ENCODE measurements at regions not wholly inside any gene's neighbourhood (a gene's known extent, or its start where the extent isn't known, plus 50 kb on each side); places are given as distances from the start of the nearest gene placed in this dataset.

DNA sequence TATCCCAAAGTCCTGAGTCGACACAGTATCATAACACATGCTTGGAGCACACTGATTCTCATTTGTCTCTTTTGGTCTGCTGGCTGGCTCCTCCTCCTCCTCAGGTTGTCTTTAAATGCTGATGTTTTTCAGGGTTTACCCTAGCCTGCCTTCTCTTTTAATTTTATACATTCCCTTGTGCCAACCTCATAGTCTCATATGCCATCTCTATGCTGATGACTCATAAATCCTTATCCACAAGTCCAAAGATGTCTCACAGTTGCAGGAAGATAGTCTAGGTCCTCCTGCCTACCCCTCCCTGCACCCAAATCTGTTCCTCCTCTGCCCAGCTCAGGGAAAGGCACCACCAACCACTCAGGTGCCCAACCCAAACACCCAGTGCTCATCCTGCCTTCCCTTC, 108.3 kb downstream of the SIPA1L2 start:
- no peaks in the 10 kb centered on the region for H3K79me2 ChIP-seq (ENCODE audit: insufficient read depth)
- 0 out of 2 replicates have a peak, but pooled peaks cover 3% of the 10 kb centered on the region for H4K20me1 ChIP-seq (ENCODE audit: insufficient read depth)
- no peak overlapping the region for H3K27ac ChIP-seq (ENCODE audit: low read depth in 2 of 2, low read length in 1 of 2)
- no peak for DNase-seq
- no peak overlapping the region for H3K4me3 ChIP-seq (ENCODE audit: low read depth in 2 of 2, low read length in 1 of 2)
- no peak overlapping the region for H3K4me2 ChIP-seq
- H3K9me2 ChIP-seq = no peaks in the 10 kb centered on the region
- H3K27me3 ChIP-seq (ENCODE audit: insufficient read depth) = no peaks in the 10 kb centered on the region
- H2AFZ ChIP-seq (ENCODE audit: low read depth) = no peak overlapping the region
- H3K4me1 ChIP-seq (ENCODE audit: control insufficient read depth in 1 of 2, insufficient read depth in 2 of 2, low read depth in 1 of 2, low read length in 1 of 2) = peaks cover 0 to 3% of the 10 kb centered on the region in 2 experiments; a peak in 2 of 4 replicates
- H3K9ac ChIP-seq = no peak overlapping the region
- CTCF ChIA-PET = no interaction called here
- H3K36me3 ChIP-seq (replicated peaks in 1 of 2; ENCODE audit: control insufficient read depth in 1 of 2, insufficient read depth in 2 of 2, low read length in 1 of 2) = no peaks in the 10 kb centered on the region
- H3F3A ChIP-seq (replicated peaks; ENCODE audit: insufficient read depth) = no peaks in the 10 kb centered on the region
- WGBS (ENCODE audit: low lambda C conversion rate) = 73% methylated on average over 1 of the region's 1 CpG
- POLR2A ChIA-PET = no interaction called here
- H3K9me3 ChIP-seq = no peaks in the 10 kb centered on the region
- no peak for TF ChIP-seq EZH2phosphoT487 (IDR thresholded peaks at IDR 0.05; ENCODE audit: borderline replicate concordance, low read depth)
- TF ChIP-seq, protein P1, sequence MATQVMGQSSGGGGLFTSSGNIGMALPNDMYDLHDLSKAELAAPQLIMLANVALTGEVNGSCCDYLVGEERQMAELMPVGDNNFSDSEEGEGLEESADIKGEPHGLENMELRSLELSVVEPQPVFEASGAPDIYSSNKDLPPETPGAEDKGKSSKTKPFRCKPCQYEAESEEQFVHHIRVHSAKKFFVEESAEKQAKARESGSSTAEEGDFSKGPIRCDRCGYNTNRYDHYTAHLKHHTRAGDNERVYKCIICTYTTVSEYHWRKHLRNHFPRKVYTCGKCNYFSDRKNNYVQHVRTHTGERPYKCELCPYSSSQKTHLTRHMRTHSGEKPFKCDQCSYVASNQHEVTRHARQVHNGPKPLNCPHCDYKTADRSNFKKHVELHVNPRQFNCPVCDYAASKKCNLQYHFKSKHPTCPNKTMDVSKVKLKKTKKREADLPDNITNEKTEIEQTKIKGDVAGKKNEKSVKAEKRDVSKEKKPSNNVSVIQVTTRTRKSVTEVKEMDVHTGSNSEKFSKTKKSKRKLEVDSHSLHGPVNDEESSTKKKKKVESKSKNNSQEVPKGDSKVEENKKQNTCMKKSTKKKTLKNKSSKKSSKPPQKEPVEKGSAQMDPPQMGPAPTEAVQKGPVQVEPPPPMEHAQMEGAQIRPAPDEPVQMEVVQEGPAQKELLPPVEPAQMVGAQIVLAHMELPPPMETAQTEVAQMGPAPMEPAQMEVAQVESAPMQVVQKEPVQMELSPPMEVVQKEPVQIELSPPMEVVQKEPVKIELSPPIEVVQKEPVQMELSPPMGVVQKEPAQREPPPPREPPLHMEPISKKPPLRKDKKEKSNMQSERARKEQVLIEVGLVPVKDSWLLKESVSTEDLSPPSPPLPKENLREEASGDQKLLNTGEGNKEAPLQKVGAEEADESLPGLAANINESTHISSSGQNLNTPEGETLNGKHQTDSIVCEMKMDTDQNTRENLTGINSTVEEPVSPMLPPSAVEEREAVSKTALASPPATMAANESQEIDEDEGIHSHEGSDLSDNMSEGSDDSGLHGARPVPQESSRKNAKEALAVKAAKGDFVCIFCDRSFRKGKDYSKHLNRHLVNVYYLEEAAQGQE (IDR thresholded peaks at IDR 0.05; ENCODE audit: low read depth, low read length) = no peak
- TF ChIP-seq MXI1 (IDR thresholded peaks at IDR 0.05; ENCODE audit: low read depth, low read length) = no peak
- TF ChIP-seq TAF1 (IDR thresholded peaks at IDR 0.05; ENCODE audit: borderline replicate concordance, low read depth, low read length) = no peak
- TF ChIP-seq RXRA (IDR thresholded peaks at IDR 0.05; ENCODE audit: borderline replicate concordance, low read depth) = no peak
- no peak for TF ChIP-seq ELF1 (IDR thresholded peaks at IDR 0.05)

DNA sequence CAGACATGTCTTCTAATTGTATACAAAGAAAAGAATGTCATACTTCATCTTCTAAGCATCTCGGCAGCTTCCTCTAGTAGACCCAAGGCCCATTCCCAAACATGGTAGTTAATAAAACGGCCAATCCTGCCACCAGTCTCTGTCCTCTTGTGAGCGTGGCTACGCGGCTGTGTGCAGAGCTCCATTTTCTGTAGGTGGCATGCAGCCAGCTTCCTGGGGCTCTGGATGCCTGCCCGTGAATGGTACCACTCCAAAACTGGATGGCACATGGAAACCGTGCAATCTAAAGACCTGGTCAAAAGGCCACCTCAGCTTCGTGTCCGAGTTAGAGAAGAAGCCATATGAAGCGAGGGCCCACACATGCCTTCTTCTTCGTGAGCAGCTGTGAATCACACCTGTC, 110.7 kb downstream of the SIPA1L2 start:
- Histone ChIP-seq H3K9me3 (no peaks in the 10 kb centered on the region), H3K36me3 (replicated peaks in 1 of 2; ENCODE audit: control insufficient read depth in 1 of 2, insufficient read depth in 2 of 2, low read length in 1 of 2) (no peaks in the 10 kb centered on the region), H2AFZ (ENCODE audit: low read depth) (no peak overlapping the region), H3K4me1 (ENCODE audit: control insufficient read depth in 1 of 2, insufficient read depth in 2 of 2, low read depth in 1 of 2, low read length in 1 of 2) (peaks cover 0 to 3% of the 10 kb centered on the region in 2 experiments; a peak in 2 of 4 replicates), H3K4me3 (ENCODE audit: low read depth in 2 of 2, low read length in 1 of 2) (no peak overlapping the region), H3K27ac (ENCODE audit: low read depth in 2 of 2, low read length in 1 of 2) (no peak overlapping the region), H4K20me1 (ENCODE audit: insufficient read depth) (0 out of 2 replicates have a peak, but pooled peaks cover 3% of the 10 kb centered on the region), H3K4me2 (no peak overlapping the region), H3F3A (replicated peaks; ENCODE audit: insufficient read depth) (no peaks in the 10 kb centered on the region), H3K9ac (no peak overlapping the region), H3K27me3 (ENCODE audit: insufficient read depth) (no peaks in the 10 kb centered on the region), H3K9me2 (no peaks in the 10 kb centered on the region), H3K79me2 (ENCODE audit: insufficient read depth) (no peaks in the 10 kb centered on the region)
- CTCF ChIA-PET = no interaction called here
- WGBS (ENCODE audit: low lambda C conversion rate) = 68% methylated on average over 6 of the region's 11 CpGs
- POLR2A ChIA-PET = no interaction called here
- no peak for DNase-seq
- TF ChIP-seq ZBTB33 (IDR thresholded peaks at IDR 0.05; ENCODE audit: borderline replicate concordance, low read depth) (no peak), RCOR1 (IDR thresholded peaks at IDR 0.05; ENCODE audit: low read length) (no peak)
- TF ChIP-seq, protein P2, sequence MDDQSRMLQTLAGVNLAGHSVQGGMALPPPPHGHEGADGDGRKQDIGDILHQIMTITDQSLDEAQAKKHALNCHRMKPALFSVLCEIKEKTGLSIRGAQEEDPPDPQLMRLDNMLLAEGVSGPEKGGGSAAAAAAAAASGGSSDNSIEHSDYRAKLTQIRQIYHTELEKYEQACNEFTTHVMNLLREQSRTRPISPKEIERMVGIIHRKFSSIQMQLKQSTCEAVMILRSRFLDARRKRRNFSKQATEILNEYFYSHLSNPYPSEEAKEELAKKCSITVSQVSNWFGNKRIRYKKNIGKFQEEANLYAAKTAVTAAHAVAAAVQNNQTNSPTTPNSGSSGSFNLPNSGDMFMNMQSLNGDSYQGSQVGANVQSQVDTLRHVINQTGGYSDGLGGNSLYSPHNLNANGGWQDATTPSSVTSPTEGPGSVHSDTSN (IDR thresholded peaks at IDR 0.05) = no peak

Measured in SK-N-SH (cell line).